Activated T-cell treated with anti-CD3 and anti-CD28 coated beads, Interleukin-2, amount 50 U/mL, for 72 hours (primary cell): ENCODE measurements at regions not wholly inside any gene's neighbourhood (a gene's known extent, or its start where the extent isn't known, plus 50 kb on each side); places are given as distances from the start of the nearest gene placed in this dataset.

Experiments used
- ATAC-seq, 2 donors: fragments of 150-1000 bp; cut with Tn5 transposase; replicated peaks in 1 of 2; 2 replicates each; pipeline ENCODE4 v1.10.0; 2021; ENCODE audit warnings: moderate library complexity in 2 of 2, mild to moderate bottlenecking in 1 of 2
- DNase-seq, 2 donors: peaks; one replicate each; pipeline ENCODE4 v3.0.0; 2021 to 2022; ENCODE audit warnings: mixed read lengths in 1 of 2
- H3K27ac Mint-ChIP-seq: one replicate; pipeline ENCODE4 v1.8.0; 2022; ENCODE audit warnings: mild to moderate bottlenecking, moderate library complexity, mixed read lengths
- H3K27me3 Mint-ChIP-seq: one replicate; pipeline ENCODE4 v1.8.0; 2022; ENCODE audit warnings: low read depth, mixed read lengths
- H3K36me3 Mint-ChIP-seq, 2 donors: one replicate each; pipeline ENCODE4 v1.8.0; 2022; ENCODE audit warnings: mixed read lengths in 2 of 2, mild to moderate bottlenecking in 1 of 2; ENCODE audit not compliant: insufficient read depth in 2 of 2
- H3K4me1 Mint-ChIP-seq: one replicate; pipeline ENCODE4 v1.8.0; 2022; ENCODE audit warnings: low read depth, mixed read lengths
- H3K4me3 Mint-ChIP-seq, 2 donors: one replicate each; pipeline ENCODE4 v1.8.0; 2022; ENCODE audit warnings: mild to moderate bottlenecking in 2 of 2, mixed read lengths in 2 of 2, moderate library complexity in 2 of 2
- H3K9me3 Mint-ChIP-seq, 2 donors: one replicate each; pipeline ENCODE4 v1.8.0; 2022; ENCODE audit warnings: mixed read lengths in 2 of 2

GRCh38 chr4:137626942-137627738 lies 94.8 kb upstream of the PCDH18 start:
- no peaks in the 10 kb centered on the region for H3K27me3 Mint-ChIP-seq
- no peaks in the 10 kb centered on the region for H3K36me3 Mint-ChIP-seq
- no peak for DNase-seq
- no peaks in the 10 kb centered on the region for H3K9me3 Mint-ChIP-seq
- no peak overlapping the region for H3K4me3 Mint-ChIP-seq
- no peak overlapping the region for H3K27ac Mint-ChIP-seq
- no peaks in the 10 kb centered on the region for H3K4me1 Mint-ChIP-seq
- ATAC-seq: no peak

GRCh38 chr4:137623013-137623412 lies 90.7 kb upstream of the PCDH18 start:
- H3K27me3 Mint-ChIP-seq: no peaks in the 10 kb centered on the region
- H3K4me3 Mint-ChIP-seq: no peak overlapping the region
- no peaks in the 10 kb centered on the region for H3K4me1 Mint-ChIP-seq
- DNase-seq (no peak), ATAC-seq (no peak)
- H3K9me3 Mint-ChIP-seq: peaks cover 0 to 2% of the 10 kb centered on the region in 2 donors
- no peaks in the 10 kb centered on the region for H3K36me3 Mint-ChIP-seq
- H3K27ac Mint-ChIP-seq: no peak overlapping the region

- DNase-seq (no peak), ATAC-seq (no peak)
- Mint-ChIP-seq H3K4me3 (no peak overlapping the region), H3K27ac (no peak overlapping the region), H3K4me1 (no peaks in the 10 kb centered on the region), H3K36me3 (no peaks in the 10 kb centered on the region), H3K27me3 (no peaks in the 10 kb centered on the region), H3K9me3 (peaks cover 0 to 2% of the 10 kb centered on the region in 2 donors)
These were observed 88.8 kb upstream of the PCDH18 start for GRCh38 chr4:137621056-137621455.

- Mint-ChIP-seq H3K27me3 (no peaks in the 10 kb centered on the region), H3K27ac (no peak overlapping the region), H3K9me3 (peaks cover 0 to 2% of the 10 kb centered on the region in 2 donors), H3K4me1 (no peaks in the 10 kb centered on the region), H3K36me3 (no peaks in the 10 kb centered on the region), H3K4me3 (no peak overlapping the region)
- DNase-seq (no peak), ATAC-seq (no peak)
These were observed 82.2 kb upstream of the PCDH18 start for GRCh38 chr4:137614491-137614890.

GRCh38 chr4:137611998-137612700 lies 79.9 kb upstream of the PCDH18 start:
- ATAC-seq (no peak), DNase-seq (no peak)
- Mint-ChIP-seq H3K36me3 (no peaks in the 10 kb centered on the region), H3K27me3 (no peaks in the 10 kb centered on the region), H3K4me3 (no peak overlapping the region), H3K27ac (no peak overlapping the region), H3K9me3 (no peaks in the 10 kb centered on the region), H3K4me1 (no peaks in the 10 kb centered on the region)

- no peak overlapping the region for H3K4me3 Mint-ChIP-seq
- no peaks in the 10 kb centered on the region for H3K4me1 Mint-ChIP-seq
- DNase-seq (no peak), ATAC-seq (no peak)
- H3K36me3 Mint-ChIP-seq: no peaks in the 10 kb centered on the region
- H3K9me3 Mint-ChIP-seq: no peaks in the 10 kb centered on the region
- H3K27me3 Mint-ChIP-seq: no peaks in the 10 kb centered on the region
- no peak overlapping the region for H3K27ac Mint-ChIP-seq
These were observed 78.7 kb upstream of the PCDH18 start for GRCh38 chr4:137610960-137611359.

GRCh38 chr4:137609718-137610430 lies 77.6 kb upstream of the PCDH18 start:
- Mint-ChIP-seq H3K36me3 (no peaks in the 10 kb centered on the region), H3K27ac (no peak overlapping the region), H3K27me3 (no peaks in the 10 kb centered on the region), H3K9me3 (peaks cover 1% of the 10 kb centered on the region in 2 donors), H3K4me1 (no peaks in the 10 kb centered on the region), H3K4me3 (no peak overlapping the region)
- no peak for DNase-seq
- no peak for ATAC-seq

- peaks cover 1 to 5% of the 10 kb centered on the region in 2 donors for H3K9me3 Mint-ChIP-seq
- DNase-seq: no peak
- ATAC-seq: no peak
- H3K4me1 Mint-ChIP-seq: no peaks in the 10 kb centered on the region
- no peak overlapping the region for H3K4me3 Mint-ChIP-seq
- H3K27ac Mint-ChIP-seq: no peak overlapping the region
- no peaks in the 10 kb centered on the region for H3K36me3 Mint-ChIP-seq
- no peaks in the 10 kb centered on the region for H3K27me3 Mint-ChIP-seq
These were observed 75.8 kb upstream of the PCDH18 start for GRCh38 chr4:137608085-137608484.

- no peak overlapping the region for H3K4me3 Mint-ChIP-seq
- no peaks in the 10 kb centered on the region for H3K36me3 Mint-ChIP-seq
- no peaks in the 10 kb centered on the region for H3K27me3 Mint-ChIP-seq
- no peaks in the 10 kb centered on the region for H3K4me1 Mint-ChIP-seq
- peaks cover 1 to 5% of the 10 kb centered on the region in 2 donors for H3K9me3 Mint-ChIP-seq
- ATAC-seq (no peak), DNase-seq (no peak)
- H3K27ac Mint-ChIP-seq: no peak overlapping the region
These were observed 70.1 kb upstream of the PCDH18 start for GRCh38 chr4:137602436-137602835.

GRCh38 chr4:137601934-137602333 lies 69.6 kb upstream of the PCDH18 start:
- peaks cover 1 to 5% of the 10 kb centered on the region in 2 donors for H3K9me3 Mint-ChIP-seq
- H3K36me3 Mint-ChIP-seq: no peaks in the 10 kb centered on the region
- ATAC-seq: no peak

GRCh38 chr4:137599734-137600133 lies 67.4 kb upstream of the PCDH18 start:
- ATAC-seq (no peak), DNase-seq (no peak)
- Mint-ChIP-seq H3K4me3 (no peak overlapping the region), H3K27me3 (no peaks in the 10 kb centered on the region), H3K9me3 (peaks cover 0 to 6% of the 10 kb centered on the region in 2 donors), H3K27ac (no peak overlapping the region), H3K4me1 (no peaks in the 10 kb centered on the region), H3K36me3 (no peaks in the 10 kb centered on the region)

More at GRCh38 chr4:137601934-137602333, 69.6 kb upstream of the PCDH18 start:
- no peak for DNase-seq
- H3K27ac Mint-ChIP-seq: no peak overlapping the region
- H3K27me3 Mint-ChIP-seq: no peaks in the 10 kb centered on the region
- H3K4me1 Mint-ChIP-seq: no peaks in the 10 kb centered on the region
- H3K4me3 Mint-ChIP-seq: no peak overlapping the region

- H3K27me3 Mint-ChIP-seq: no peaks in the 10 kb centered on the region
- H3K4me3 Mint-ChIP-seq: no peak overlapping the region
- ATAC-seq (no peak), DNase-seq (no peak)
- no peaks in the 10 kb centered on the region for H3K4me1 Mint-ChIP-seq
- H3K27ac Mint-ChIP-seq: no peak overlapping the region
- H3K36me3 Mint-ChIP-seq: no peaks in the 10 kb centered on the region
- H3K9me3 Mint-ChIP-seq: peaks cover 2% of the 10 kb centered on the region in 2 donors
These were observed 65.6 kb upstream of the PCDH18 start for GRCh38 chr4:137597752-137598430.

- no peaks in the 10 kb centered on the region for H3K36me3 Mint-ChIP-seq
- ATAC-seq (no peak), DNase-seq (no peak)
- H3K27me3 Mint-ChIP-seq: no peaks in the 10 kb centered on the region
- H3K27ac Mint-ChIP-seq: no peak overlapping the region
- H3K9me3 Mint-ChIP-seq: peaks cover 1 to 4% of the 10 kb centered on the region in 2 donors
- H3K4me1 Mint-ChIP-seq: no peaks in the 10 kb centered on the region
- no peak overlapping the region for H3K4me3 Mint-ChIP-seq
These were observed 55.5 kb upstream of the PCDH18 start for GRCh38 chr4:137587796-137588195.
